ENCODE measurements at regions not wholly inside any gene's neighbourhood (a gene's known extent, or its start where the extent isn't known, plus 50 kb on each side); places are given as distances from the start of the nearest gene placed in this dataset.

- Histone ChIP-seq H3K9me3 (no peaks in the 10 kb centered on the region), H3K27me3 (peaks cover 71% of the 10 kb centered on the region), H3K4me1 (ENCODE audit: control insufficient read depth in 1 of 2, insufficient read depth in 1 of 2, low read depth in 1 of 2, low read length in 1 of 2) (no peaks in the 10 kb centered on the region), H3K4me3 (ENCODE audit: low read depth in 1 of 2, low read length in 1 of 2) (no peak overlapping the region), H3K27ac (no peak overlapping the region), H3K36me3 (no peaks in the 10 kb centered on the region)
- no peak for TF ChIP-seq CTCF (IDR thresholded peaks at IDR 0.05)
Observed at GRCh38 chr10:43945094-43945730, 296.5 kb upstream of the ZNF32 start.

GRCh38 chr10:43944381-43945093 lies 295.9 kb upstream of the ZNF32 start:
- Histone ChIP-seq H3K4me3 (ENCODE audit: low read depth in 1 of 2, low read length in 1 of 2) (no peak overlapping the region), H3K27ac (no peak overlapping the region)

GRCh38 chr10:43943818-43944360 lies 295.2 kb upstream of the ZNF32 start:
- H3K27me3 ChIP-seq, result peaks cover 69% of the 10 kb centered on the region
- H3K9me3 ChIP-seq, result no peaks in the 10 kb centered on the region
- H3K27ac ChIP-seq, result no peak overlapping the region
- no peaks in the 10 kb centered on the region for H3K36me3 ChIP-seq
- no peak overlapping the region for H3K4me3 ChIP-seq (ENCODE audit: low read depth in 1 of 2, low read length in 1 of 2)
- H3K4me1 ChIP-seq (ENCODE audit: control insufficient read depth in 1 of 2, insufficient read depth in 1 of 2, low read depth in 1 of 2, low read length in 1 of 2), result no peaks in the 10 kb centered on the region
- TF ChIP-seq CTCF (IDR thresholded peaks at IDR 0.05), result no peak

More at GRCh38 chr10:43944381-43945093, 295.9 kb upstream of the ZNF32 start:
- Histone ChIP-seq H3K4me1 (ENCODE audit: control insufficient read depth in 1 of 2, insufficient read depth in 1 of 2, low read depth in 1 of 2, low read length in 1 of 2) (no peaks in the 10 kb centered on the region), H3K27me3 (peaks cover 70% of the 10 kb centered on the region), H3K36me3 (no peaks in the 10 kb centered on the region), H3K9me3 (no peaks in the 10 kb centered on the region)
- TF ChIP-seq CTCF (IDR thresholded peaks at IDR 0.05), result no peak

- Histone ChIP-seq H3K4me3 (ENCODE audit: low read depth in 1 of 2, low read length in 1 of 2) (no peak overlapping the region), H3K36me3 (no peaks in the 10 kb centered on the region), H3K27ac (no peak overlapping the region), H3K9me3 (no peaks in the 10 kb centered on the region), H3K27me3 (peaks cover 65% of the 10 kb centered on the region), H3K4me1 (ENCODE audit: control insufficient read depth in 1 of 2, insufficient read depth in 1 of 2, low read depth in 1 of 2, low read length in 1 of 2) (no peaks in the 10 kb centered on the region)
- no peak for TF ChIP-seq CTCF (IDR thresholded peaks at IDR 0.05)
Observed at GRCh38 chr10:43943119-43943817, 294.6 kb upstream of the ZNF32 start.

GRCh38 chr10:43942096-43942850 lies 293.6 kb upstream of the ZNF32 start:
- no peaks in the 10 kb centered on the region for H3K9me3 ChIP-seq
- H3K36me3 ChIP-seq, result no peaks in the 10 kb centered on the region
- TF ChIP-seq CTCF (IDR thresholded peaks at IDR 0.05), result no peak
- no peak overlapping the region for H3K4me3 ChIP-seq (ENCODE audit: low read depth in 1 of 2, low read length in 1 of 2)
- no peaks in the 10 kb centered on the region for H3K4me1 ChIP-seq (ENCODE audit: control insufficient read depth in 1 of 2, insufficient read depth in 1 of 2, low read depth in 1 of 2, low read length in 1 of 2)
- no peak overlapping the region for H3K27ac ChIP-seq
- H3K27me3 ChIP-seq, result peaks cover 62% of the 10 kb centered on the region
